H1 (cell line): ENCODE measurements at regions not wholly inside any gene's neighbourhood (a gene's known extent, or its start where the extent isn't known, plus 50 kb on each side); places are given as distances from the start of the nearest gene placed in this dataset.

Source experiments
- CTCF ChIA-PET: fragments of 300-600 bp; sonication (Branson Sonifier 250); formaldehyde crosslinking; loops from one replicate; lab custom pipeline; 2021; ENCODE audit not compliant: partially characterized antibody; lab: Charles Lee
- POLR2A ChIA-PET: fragments of 300-600 bp; sonication (Branson Sonifier 250); formaldehyde crosslinking; loops from one replicate; lab custom pipeline; 2021; ENCODE audit warnings: inconsistent platforms; ENCODE audit not compliant: partially characterized antibody; lab: Charles Lee
- DNase-seq, 2 experiments: peaks; one replicate each; pipeline versions ENCODE4 v3.0.0 to v3.0.0-alpha.2; 2010 to 2022; ENCODE audit warnings: low spot score in 2 of 2, low read depth in 1 of 2, mixed read lengths in 1 of 2
- FAIRE-seq: peaks from 2 replicates; lab custom pipeline; 2011; peaks lifted over from hg19 to GRCh38; lab: Jason Lieb, UNC
- H2AFZ ChIP-seq: 2 replicates; pipeline ENCODE4 v1.8.1; 2012; ENCODE audit warnings: low read length, inconsistent platforms
- H2AK5ac ChIP-seq: 2 replicates; pipeline ENCODE4 v1.6.1; 2013; ENCODE audit warnings: low read depth, low read length
- H2BK120ac ChIP-seq: replicated peaks from 2 replicates; pipeline ENCODE3; 2013; ENCODE audit warnings: low read depth, low read length, inconsistent platforms
- H2BK12ac ChIP-seq: 2 replicates; pipeline ENCODE4 v1.6.1; 2013; ENCODE audit warnings: low read depth, low read length
- H2BK15ac ChIP-seq: 2 replicates; pipeline ENCODE4 v1.6.1; 2013; ENCODE audit warnings: low read length
- H2BK20ac ChIP-seq: 2 replicates; pipeline ENCODE4 v1.6.1; 2013; ENCODE audit warnings: low read length
- H2BK5ac ChIP-seq: 2 replicates; pipeline ENCODE4 v1.6.1; 2013; ENCODE audit warnings: low read depth, low read length
- H3K14ac ChIP-seq: 2 replicates; pipeline ENCODE4 v1.6.1; 2013; ENCODE audit warnings: inconsistent platforms; ENCODE audit not compliant: insufficient read length
- H3K18ac ChIP-seq: 2 replicates; pipeline ENCODE4 v1.6.1; 2013; ENCODE audit warnings: low read length; ENCODE audit errors: extremely low read depth
- H3K23ac ChIP-seq: 2 replicates; pipeline ENCODE4 v1.6.1; 2013; ENCODE audit warnings: inconsistent platforms; ENCODE audit not compliant: insufficient read length
- H3K23me2 ChIP-seq: 2 replicates; pipeline ENCODE4 v1.6.1; 2013; ENCODE audit warnings: low read depth, low read length
- H3K27ac ChIP-seq: 2 replicates; pipeline ENCODE4 v1.6.1; 2011; ENCODE audit warnings: low read depth, low read length, inconsistent platforms
- H3K27me3 ChIP-seq, 4 experiments: replicated peaks in 1 of 4; 1 replicate in 1 of 4; 2 replicates in 3 of 4; pipeline versions ENCODE4 v1.6.1 to v1.8.1; 2011 to 2013; ENCODE audit warnings: low read length in 3 of 4, mild to moderate bottlenecking in 3 of 4, inconsistent platforms in 2 of 4, mixed read lengths in 2 of 4, moderate library complexity in 1 of 4; ENCODE audit not compliant: control insufficient read depth in 3 of 4, insufficient read depth in 3 of 4; ENCODE audit errors: extremely low read depth in 1 of 4
- H3K36me3 ChIP-seq, 4 experiments: 2 replicates each; pipeline versions ENCODE4 v1.6.1 to v1.8.1; 2011 to 2013; ENCODE audit warnings: mild to moderate bottlenecking in 4 of 4, low read length in 3 of 4, moderate library complexity in 2 of 4, control low read depth in 1 of 4, inconsistent platforms in 1 of 4; ENCODE audit not compliant: insufficient read depth in 4 of 4, control insufficient read depth in 2 of 4
- H3K4ac ChIP-seq: replicated peaks from 2 replicates; pipeline ENCODE3; 2013; ENCODE audit warnings: low read length, low read depth, mixed read lengths, inconsistent platforms; ENCODE audit not compliant: insufficient read length
- H3K4me1 ChIP-seq, 4 experiments: replicated peaks in 1 of 4; 1 replicate in 1 of 4; 2 replicates in 3 of 4; pipeline versions ENCODE4 v1.6.1 to v1.8.1; 2011 to 2013; ENCODE audit warnings: low read length in 3 of 4, inconsistent platforms in 2 of 4, mixed read lengths in 1 of 4; ENCODE audit not compliant: insufficient read depth in 4 of 4, control insufficient read depth in 3 of 4
- H3K4me2 ChIP-seq, 2 experiments: 2 replicates each; pipeline versions ENCODE4 v1.6.1 to v1.8.1; 2011 to 2013; ENCODE audit warnings: low read depth in 2 of 2, low read length in 2 of 2, control low read depth in 1 of 2, inconsistent platforms in 1 of 2, mild to moderate bottlenecking in 1 of 2; ENCODE audit not compliant: insufficient read depth in 1 of 2
- H3K4me3 ChIP-seq, 4 experiments: fragments of 200-600, 300-600 bp in 1 of 4; sonication (generic), shearing (Covaris generic), sonication (Bioruptor Twin) in 1 of 4; 2 replicates each; pipeline versions ENCODE4 v1.5.1 to v1.8.1; 2011 to 2016; ENCODE audit warnings: low read length in 4 of 4, low read depth in 3 of 4, control low read depth in 2 of 4, inconsistent platforms in 2 of 4, mild to moderate bottlenecking in 2 of 4, mixed read lengths in 1 of 4, moderate library complexity in 1 of 4; ENCODE audit not compliant: insufficient read depth in 2 of 4; ENCODE audit errors: extremely low read depth in 1 of 4
- H3K56ac ChIP-seq: replicated peaks from 2 replicates; pipeline ENCODE3; 2013; ENCODE audit warnings: low read depth, mild to moderate bottlenecking, mixed read lengths, low read length, inconsistent platforms; ENCODE audit not compliant: insufficient read length
- H3K79me1 ChIP-seq: 2 replicates; pipeline ENCODE4 v1.6.1; 2013; ENCODE audit warnings: low read depth, low read length, control low read depth
- H3K79me2 ChIP-seq, 2 experiments: 2 replicates each; pipeline versions ENCODE4 v1.6.1 to v1.8.1; 2012 to 2013; ENCODE audit warnings: low read length in 2 of 2, mild to moderate bottlenecking in 2 of 2, inconsistent platforms in 1 of 2; ENCODE audit not compliant: insufficient read depth in 2 of 2, control insufficient read depth in 1 of 2
- H3K9ac ChIP-seq, 4 experiments: replicated peaks in 1 of 4; 1 replicate in 1 of 4; 2 replicates in 3 of 4; pipeline versions ENCODE4 v1.6.1 to v1.8.1; 2011 to 2013; ENCODE audit warnings: low read depth in 3 of 4, low read length in 3 of 4, control low read depth in 2 of 4, mild to moderate bottlenecking in 2 of 4, moderate library complexity in 2 of 4, inconsistent platforms in 1 of 4; ENCODE audit errors: extremely low read depth in 1 of 4
- H3K9me3 ChIP-seq, 2 experiments: 2 replicates each; pipeline versions ENCODE4 v1.6.1 to v1.8.1; 2012 to 2013; ENCODE audit warnings: mild to moderate bottlenecking in 2 of 2, moderate library complexity in 2 of 2, control low read depth in 1 of 2, inconsistent platforms in 1 of 2, low read depth in 1 of 2, low read length in 1 of 2, mixed read lengths in 1 of 2; ENCODE audit not compliant: insufficient read depth in 2 of 2
- H4K20me1 ChIP-seq, 2 experiments: replicated peaks in 1 of 2; 2 replicates each; pipeline versions ENCODE3 to v1.8.1; 2011 to 2013; ENCODE audit warnings: inconsistent platforms in 2 of 2, low read length in 2 of 2, mild to moderate bottlenecking in 1 of 2; ENCODE audit not compliant: insufficient read depth in 2 of 2, control insufficient read depth in 1 of 2
- H4K5ac ChIP-seq: 2 replicates; pipeline ENCODE4 v1.6.1; 2013; ENCODE audit warnings: low read length, low read depth, mixed read lengths, inconsistent platforms; ENCODE audit not compliant: insufficient read length
- H4K8ac ChIP-seq: 2 replicates; pipeline ENCODE4 v1.8.0; 2013; ENCODE audit warnings: mild to moderate bottlenecking, moderate library complexity, low read length, inconsistent platforms; ENCODE audit not compliant: insufficient read depth; ENCODE audit errors: extremely low read depth
- H4K91ac ChIP-seq: replicated peaks from 2 replicates; pipeline ENCODE3; 2013; ENCODE audit warnings: low read length, mixed read lengths, inconsistent platforms; ENCODE audit not compliant: insufficient read length
- CREB1 ChIP-seq: IDR thresholded peaks from 2 replicates; pipeline ENCODE4 v1.6.1; 2012; ENCODE audit warnings: inconsistent platforms
- EGR1 ChIP-seq: IDR thresholded peaks from 2 replicates; pipeline ENCODE4 v1.6.1; 2011; ENCODE audit warnings: low read depth, low read length, borderline replicate concordance
- EZH2 ChIP-seq: fragments of 200-600 bp; sonication (generic); IDR thresholded peaks from 2 replicates; pipeline ENCODE4 v1.7.1; 2012; ENCODE audit warnings: low read depth, mild to moderate bottlenecking, moderate library complexity, low read length, inconsistent platforms; ENCODE audit not compliant: severe bottlenecking
- HDAC6 ChIP-seq: IDR thresholded peaks from one replicate; pipeline ENCODE4 v1.7.1; 2012; ENCODE audit warnings: low read depth, mild to moderate bottlenecking, inconsistent platforms, low read length, moderate library complexity
- JUN ChIP-seq: IDR thresholded peaks from 2 replicates; pipeline ENCODE4 v1.6.1; 2011; ENCODE audit warnings: low read depth, mild to moderate bottlenecking, improper control_type of control experiment, low read length
- KDM5A ChIP-seq: fragments of 200-600 bp; IDR thresholded peaks from 2 replicates; pipeline ENCODE4 v1.7.1; 2012; ENCODE audit warnings: mild to moderate bottlenecking, low read length, inconsistent platforms, mixed read lengths
- NRF1 ChIP-seq: IDR thresholded peaks from 2 replicates; pipeline ENCODE4 v1.6.1; 2011; ENCODE audit warnings: mild to moderate bottlenecking, low read depth, low read length, improper control_type of control experiment
- POU5F1 ChIP-seq: IDR thresholded peaks from 2 replicates; pipeline ENCODE4 v1.6.1; 2011; ENCODE audit warnings: low read depth, mild to moderate bottlenecking, low read length, moderate library complexity
- SIRT6 ChIP-seq: IDR thresholded peaks from one replicate; pipeline ENCODE4 v1.7.1; 2012; ENCODE audit warnings: low read length, inconsistent platforms
- SIX5 ChIP-seq: IDR thresholded peaks from 2 replicates; pipeline ENCODE4 v1.6.1; 2011; ENCODE audit warnings: mild to moderate bottlenecking, low read depth, low read length
- SP1 ChIP-seq: IDR thresholded peaks from 2 replicates; pipeline ENCODE4 v1.6.1; 2011; ENCODE audit warnings: low read depth, low read length
- WGBS, 2 experiments: shearing (Covaris generic) in 1 of 2; methylation state at CpG; one replicate each; pipeline versions ENCODE4 v1.1.6 to v1.1.7; 2013 to 2015; ENCODE audit warnings: low lambda C conversion rate in 2 of 2, mixed read lengths in 2 of 2, inconsistent platforms in 1 of 2, low coverage in 1 of 2, missing lambda C conversion rate in 1 of 2; ENCODE audit not compliant: insufficient replicate concordance in 2 of 2, insufficient coverage in 1 of 2, insufficient read length in 1 of 2; ENCODE audit errors: extremely low coverage in 1 of 2, missing lambda C conversion rate in 1 of 2; 5-methylcytosine and 5-hydroxymethylcytosine counted together
- TF ChIP-seq, protein P1 (sequence below): IDR thresholded peaks from 2 replicates; pipeline ENCODE4 v1.6.1; 2011; ENCODE audit warnings: low read length, improper control_type of control experiment

DNA sequence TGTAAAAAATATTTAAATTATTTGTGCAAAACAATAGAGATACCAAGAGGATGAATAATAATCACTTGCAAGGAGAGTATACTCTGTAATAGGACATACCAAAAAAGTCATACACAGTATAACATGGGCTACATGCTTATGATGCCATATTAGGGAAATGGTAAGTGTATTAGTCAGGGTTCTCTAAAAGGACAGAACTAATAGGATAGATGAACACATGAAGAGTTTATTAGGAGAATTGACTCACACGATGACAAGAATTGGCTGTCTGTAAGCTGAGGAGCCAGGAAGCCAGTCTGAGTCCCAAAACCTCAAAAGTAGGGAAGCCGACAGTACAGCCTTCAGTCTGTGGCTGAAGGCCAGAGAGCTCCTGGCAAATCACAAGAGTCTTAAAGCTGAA lies 151.2 kb downstream of the DTHD1 start:
- no peak overlapping the region for H4K91ac ChIP-seq
- FAIRE-seq, result no peak
- no peak overlapping the region for H4K5ac ChIP-seq
- no peak overlapping the region for H3K27ac ChIP-seq
- no peaks in the 10 kb centered on the region for H4K20me1 ChIP-seq
- H3K14ac ChIP-seq, result no peak overlapping the region
- WGBS, 2 experiments, result 93% methylated on average over 2 of the region's 2 CpGs; no CpG with 5 or more reads in 1 of the 2 experiments
- H3K4me3 ChIP-seq, result no peak overlapping the region
- no peak overlapping the region for H3K4me2 ChIP-seq
- H3K23me2 ChIP-seq, result no peaks in the 10 kb centered on the region
- H3K27me3 ChIP-seq, result no peaks in the 10 kb centered on the region
- no peak overlapping the region for H2AK5ac ChIP-seq
- no peak overlapping the region for H3K23ac ChIP-seq
- H3K4me1 ChIP-seq, result no peaks in the 10 kb centered on the region
- no peak overlapping the region for H4K8ac ChIP-seq
- TF ChIP-seq, protein P1, sequence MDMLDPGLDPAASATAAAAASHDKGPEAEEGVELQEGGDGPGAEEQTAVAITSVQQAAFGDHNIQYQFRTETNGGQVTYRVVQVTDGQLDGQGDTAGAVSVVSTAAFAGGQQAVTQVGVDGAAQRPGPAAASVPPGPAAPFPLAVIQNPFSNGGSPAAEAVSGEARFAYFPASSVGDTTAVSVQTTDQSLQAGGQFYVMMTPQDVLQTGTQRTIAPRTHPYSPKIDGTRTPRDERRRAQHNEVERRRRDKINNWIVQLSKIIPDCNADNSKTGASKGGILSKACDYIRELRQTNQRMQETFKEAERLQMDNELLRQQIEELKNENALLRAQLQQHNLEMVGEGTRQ, result no peak
- TF ChIP-seq HDAC6 (no peak), POU5F1 (no peak), NRF1 (no peak), SP1 (no peak), CREB1 (no peak), SIRT6 (no peak), JUN (no peak), EGR1 (no peak), EZH2 (no peak), SIX5 (no peak), KDM5A (no peak)
- H3K79me1 ChIP-seq, result no peaks in the 10 kb centered on the region
- H3K9me3 ChIP-seq, result no peaks in the 10 kb centered on the region
- CTCF ChIA-PET, result no interaction called here
- H2AFZ ChIP-seq, result no peak overlapping the region
- H3K79me2 ChIP-seq, result no peaks in the 10 kb centered on the region
- no peak overlapping the region for H2BK15ac ChIP-seq
- no peak for DNase-seq
- no peaks in the 10 kb centered on the region for H3K36me3 ChIP-seq
- no peak overlapping the region for H2BK12ac ChIP-seq
- no peak overlapping the region for H3K56ac ChIP-seq
- no peak overlapping the region for H3K9ac ChIP-seq
- no peak overlapping the region for H2BK20ac ChIP-seq
- H2BK120ac ChIP-seq, result no peak overlapping the region
- no peak overlapping the region for H3K4ac ChIP-seq
- POLR2A ChIA-PET, result no interaction called here
- H2BK5ac ChIP-seq, result no peak overlapping the region
- H3K18ac ChIP-seq, result no peak overlapping the region
